ENCODE measurements at regions not wholly inside any gene's neighbourhood (a gene's known extent, or its start where the extent isn't known, plus 50 kb on each side); places are given as distances from the start of the nearest gene placed in this dataset.

DNA sequence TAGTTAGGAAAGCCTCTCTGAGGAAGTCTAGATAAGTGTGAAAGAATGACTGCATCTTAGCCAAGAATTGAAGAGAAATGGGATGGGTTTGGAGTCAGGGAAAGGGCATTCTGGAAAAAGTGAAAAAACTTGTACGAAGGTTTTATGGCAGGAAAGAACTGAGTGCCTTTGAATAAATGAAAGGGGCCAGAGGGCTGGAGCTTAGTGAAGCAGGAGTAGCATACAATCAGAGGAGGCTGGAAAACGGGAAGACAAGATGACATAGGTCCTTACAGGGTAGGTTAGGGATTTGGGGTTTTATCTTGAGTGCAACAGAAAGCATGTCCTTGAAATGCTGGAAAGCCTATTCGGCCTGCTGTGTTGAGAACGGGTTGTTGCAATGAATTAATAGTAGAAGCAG, 152.6 kb upstream of the RND3 start:
- TF ChIP-seq POLR2AphosphoS5 (IDR thresholded peaks at IDR 0.05; ENCODE audit: low read depth, low read length) (no peak), TAF1 (IDR thresholded peaks at IDR 0.05; ENCODE audit: borderline replicate concordance, insufficient read depth, low read length) (no peak), SIN3A (IDR thresholded peaks at IDR 0.05; ENCODE audit: borderline replicate concordance, insufficient read depth, low read length) (no peak), REST (IDR thresholded peaks at IDR 0.05; ENCODE audit: insufficient read depth in 1 of 2, low read depth in 2 of 2, low read length in 2 of 2) (no peak)

All from PFSK-1 (cell line).